Prostate gland (tissue), 2 donors: ENCODE measurements at regions not wholly inside any gene's neighbourhood (a gene's known extent, or its start where the extent isn't known, plus 50 kb on each side); places are given as distances from the start of the nearest gene placed in this dataset.

Experiments
- POLR2A ChIP-seq: fragments of 450-650 bp; IDR thresholded peaks from one replicate; pipeline ENCODE4 v1.6.1; 2016; ENCODE audit warnings: antibody characterized with exemption, mild to moderate bottlenecking
- POLR2AphosphoS5 ChIP-seq: sonication (generic); formaldehyde crosslinking; IDR thresholded peaks from one replicate; pipeline ENCODE4 v1.6.1; 2017; ENCODE audit warnings: antibody characterized with exemption
- TF ChIP-seq, protein P1 (sequence below), 4 experiments: fragments of 200-600 bp in 2 of 4; fragments of 450-650 bp in 2 of 4; sonication (generic) in 2 of 4; IDR thresholded peaks; 1 replicate in 3 of 4; 2 replicates in 1 of 4; pipeline ENCODE4 v1.5.1; 2016 to 2019; ENCODE audit warnings: antibody characterized with exemption in 4 of 4, mild to moderate bottlenecking in 2 of 4, moderate library complexity in 2 of 4

DNA sequence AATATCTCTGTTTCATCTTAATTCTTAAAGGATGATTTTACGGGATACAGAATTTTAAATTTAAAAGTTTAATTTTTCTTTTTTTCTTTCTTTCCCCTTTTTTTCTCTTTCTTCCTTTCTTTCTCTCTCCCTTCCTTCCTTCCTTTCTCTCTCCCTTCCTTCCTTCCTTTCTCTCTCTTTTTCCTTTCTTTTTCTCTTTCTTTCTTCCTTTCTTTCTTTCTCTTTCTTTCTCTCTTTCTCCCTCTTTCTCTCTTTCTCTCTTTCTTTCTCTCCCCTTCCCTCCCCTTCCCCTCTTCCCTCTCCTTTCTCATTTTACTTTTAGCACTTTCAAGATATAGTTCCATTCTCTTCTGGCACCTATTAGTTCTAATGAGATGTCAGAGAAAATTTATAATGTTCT is 61.4 kb upstream of the ADRB2 start:
- TF ChIP-seq, protein P1, sequence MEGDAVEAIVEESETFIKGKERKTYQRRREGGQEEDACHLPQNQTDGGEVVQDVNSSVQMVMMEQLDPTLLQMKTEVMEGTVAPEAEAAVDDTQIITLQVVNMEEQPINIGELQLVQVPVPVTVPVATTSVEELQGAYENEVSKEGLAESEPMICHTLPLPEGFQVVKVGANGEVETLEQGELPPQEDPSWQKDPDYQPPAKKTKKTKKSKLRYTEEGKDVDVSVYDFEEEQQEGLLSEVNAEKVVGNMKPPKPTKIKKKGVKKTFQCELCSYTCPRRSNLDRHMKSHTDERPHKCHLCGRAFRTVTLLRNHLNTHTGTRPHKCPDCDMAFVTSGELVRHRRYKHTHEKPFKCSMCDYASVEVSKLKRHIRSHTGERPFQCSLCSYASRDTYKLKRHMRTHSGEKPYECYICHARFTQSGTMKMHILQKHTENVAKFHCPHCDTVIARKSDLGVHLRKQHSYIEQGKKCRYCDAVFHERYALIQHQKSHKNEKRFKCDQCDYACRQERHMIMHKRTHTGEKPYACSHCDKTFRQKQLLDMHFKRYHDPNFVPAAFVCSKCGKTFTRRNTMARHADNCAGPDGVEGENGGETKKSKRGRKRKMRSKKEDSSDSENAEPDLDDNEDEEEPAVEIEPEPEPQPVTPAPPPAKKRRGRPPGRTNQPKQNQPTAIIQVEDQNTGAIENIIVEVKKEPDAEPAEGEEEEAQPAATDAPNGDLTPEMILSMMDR (IDR thresholded peaks at IDR 0.05): no peak
- no peak for TF ChIP-seq POLR2A
- TF ChIP-seq POLR2AphosphoS5: no peak
